Duodenal mucosa (tissue), 2 donors: ENCODE measurements at regions not wholly inside any gene's neighbourhood (a gene's known extent, or its start where the extent isn't known, plus 50 kb on each side); places are given as distances from the start of the nearest gene placed in this dataset.

Source experiments
- H3K27ac ChIP-seq: one replicate; pipeline ENCODE4 v1.7.0; 2013; ENCODE audit warnings: low read depth, low read length
- H3K27me3 ChIP-seq, 2 donors: one replicate each; pipeline ENCODE4 v1.7.0; 2013; ENCODE audit warnings: low read length in 2 of 2, control low read depth in 1 of 2; ENCODE audit not compliant: insufficient read depth in 2 of 2, control insufficient read depth in 1 of 2
- H3K36me3 ChIP-seq, 2 donors: one replicate each; pipeline ENCODE4 v1.7.0; 2013; ENCODE audit warnings: low read length in 2 of 2, control low read depth in 1 of 2; ENCODE audit not compliant: insufficient read depth in 2 of 2, control insufficient read depth in 1 of 2
- H3K4me1 ChIP-seq, 2 donors: one replicate each; pipeline ENCODE4 v1.7.0; 2013; ENCODE audit warnings: low read length in 2 of 2, control low read depth in 1 of 2; ENCODE audit not compliant: insufficient read depth in 2 of 2, control insufficient read depth in 1 of 2
- H3K4me3 ChIP-seq, 2 donors: one replicate each; pipeline ENCODE4 v1.7.0; 2013; ENCODE audit warnings: low read length in 2 of 2, low read depth in 1 of 2
- H3K9ac ChIP-seq, 2 donors: one replicate each; pipeline ENCODE4 v1.7.0; 2013; ENCODE audit warnings: low read length in 2 of 2, low read depth in 1 of 2
- H3K9me3 ChIP-seq, 2 donors: one replicate each; pipeline ENCODE4 v1.7.0; 2013; ENCODE audit warnings: low read length in 2 of 2, control low read depth in 1 of 2; ENCODE audit not compliant: control insufficient read depth in 1 of 2

GRCh38 chr5:23268136-23268535 is 239.3 kb upstream of the PRDM9 start:
- Histone ChIP-seq H3K27me3 (no peaks in the 10 kb centered on the region), H3K27ac (no peak overlapping the region), H3K9me3 (peaks cover 0 to 4% of the 10 kb centered on the region in 2 donors), H3K9ac (no peak overlapping the region), H3K4me3 (no peak overlapping the region), H3K4me1 (no peaks in the 10 kb centered on the region), H3K36me3 (no peaks in the 10 kb centered on the region)

GRCh38 chr5:23260621-23261020 is 246.8 kb upstream of the PRDM9 start:
- H3K27ac ChIP-seq: no peak overlapping the region

GRCh38 chr5:23257656-23258055 is 249.8 kb upstream of the PRDM9 start:
- Histone ChIP-seq H3K9me3 (peaks cover 5 to 9% of the 10 kb centered on the region in 2 donors), H3K36me3 (no peaks in the 10 kb centered on the region), H3K4me3 (no peak overlapping the region), H3K9ac (no peak overlapping the region), H3K27ac (no peak overlapping the region), H3K4me1 (no peaks in the 10 kb centered on the region), H3K27me3 (no peaks in the 10 kb centered on the region)

More at GRCh38 chr5:23260621-23261020, 246.8 kb upstream of the PRDM9 start:
- Histone ChIP-seq H3K4me1 (no peaks in the 10 kb centered on the region), H3K9ac (no peak overlapping the region), H3K9me3 (peaks cover 9% of the 10 kb centered on the region in 2 donors), H3K27me3 (no peaks in the 10 kb centered on the region), H3K4me3 (no peak overlapping the region), H3K36me3 (no peaks in the 10 kb centered on the region)

GRCh38 chr5:23253621-23254198 is 253.7 kb upstream of the PRDM9 start:
- H3K9ac ChIP-seq: no peak overlapping the region
- H3K36me3 ChIP-seq: no peaks in the 10 kb centered on the region

GRCh38 chr5:23242891-23243290 is 264.5 kb upstream of the PRDM9 start:
- Histone ChIP-seq H3K36me3 (no peaks in the 10 kb centered on the region), H3K4me3 (no peak overlapping the region), H3K4me1 (no peaks in the 10 kb centered on the region), H3K9ac (no peak overlapping the region), H3K27me3 (no peaks in the 10 kb centered on the region), H3K27ac (no peak overlapping the region), H3K9me3 (peaks cover 0 to 7% of the 10 kb centered on the region in 2 donors)

More at GRCh38 chr5:23253621-23254198, 253.7 kb upstream of the PRDM9 start:
- peaks cover 5% of the 10 kb centered on the region in 2 donors for H3K9me3 ChIP-seq
- H3K4me1 ChIP-seq: no peaks in the 10 kb centered on the region
- H3K27me3 ChIP-seq: no peaks in the 10 kb centered on the region
- H3K4me3 ChIP-seq: no peak overlapping the region
- H3K27ac ChIP-seq: no peak overlapping the region

- H3K4me3 ChIP-seq: no peak overlapping the region
- H3K9ac ChIP-seq: no peak overlapping the region
- no peaks in the 10 kb centered on the region for H3K36me3 ChIP-seq
- H3K27ac ChIP-seq: no peak overlapping the region
- no peaks in the 10 kb centered on the region for H3K4me1 ChIP-seq
- no peaks in the 10 kb centered on the region for H3K27me3 ChIP-seq
- H3K9me3 ChIP-seq: no peaks in the 10 kb centered on the region
These were observed 272.2 kb upstream of the PRDM9 start for GRCh38 chr5:23235246-23235645.

GRCh38 chr5:23234197-23234596 is 273.2 kb upstream of the PRDM9 start:
- Histone ChIP-seq H3K27ac (no peak overlapping the region), H3K9ac (no peak overlapping the region)

GRCh38 chr5:23223846-23224245 is 283.6 kb upstream of the PRDM9 start:
- H3K9ac ChIP-seq: no peak overlapping the region

More at GRCh38 chr5:23234197-23234596, 273.2 kb upstream of the PRDM9 start:
- Histone ChIP-seq H3K4me1 (no peaks in the 10 kb centered on the region), H3K27me3 (no peaks in the 10 kb centered on the region), H3K9me3 (no peaks in the 10 kb centered on the region), H3K4me3 (no peak overlapping the region), H3K36me3 (no peaks in the 10 kb centered on the region)

GRCh38 chr5:23221831-23222230 is 285.6 kb upstream of the PRDM9 start:
- H3K4me3 ChIP-seq: no peak overlapping the region

More at GRCh38 chr5:23223846-23224245, 283.6 kb upstream of the PRDM9 start:
- no peak overlapping the region for H3K27ac ChIP-seq
- no peaks in the 10 kb centered on the region for H3K4me1 ChIP-seq
- peaks cover 0 to 6% of the 10 kb centered on the region in 2 donors for H3K9me3 ChIP-seq
- no peak overlapping the region for H3K4me3 ChIP-seq
- no peaks in the 10 kb centered on the region for H3K36me3 ChIP-seq
- H3K27me3 ChIP-seq: no peaks in the 10 kb centered on the region

GRCh38 chr5:23217159-23217558 is 290.2 kb upstream of the PRDM9 start:
- H3K27me3 ChIP-seq: no peaks in the 10 kb centered on the region
- H3K27ac ChIP-seq: no peak overlapping the region
- H3K9me3 ChIP-seq: no peaks in the 10 kb centered on the region
- no peaks in the 10 kb centered on the region for H3K4me1 ChIP-seq
- no peak overlapping the region for H3K9ac ChIP-seq
- H3K4me3 ChIP-seq: no peak overlapping the region
- H3K36me3 ChIP-seq: no peaks in the 10 kb centered on the region

More at GRCh38 chr5:23221831-23222230, 285.6 kb upstream of the PRDM9 start:
- Histone ChIP-seq H3K36me3 (no peaks in the 10 kb centered on the region), H3K4me1 (no peaks in the 10 kb centered on the region), H3K27me3 (no peaks in the 10 kb centered on the region), H3K27ac (no peak overlapping the region), H3K9me3 (peaks cover 0 to 2% of the 10 kb centered on the region in 2 donors), H3K9ac (no peak overlapping the region)
